HG03342 (cell line): ENCODE measurements at regions not wholly inside any gene's neighbourhood (a gene's known extent, or its start where the extent isn't known, plus 50 kb on each side); places are given as distances from the start of the nearest gene placed in this dataset.

Experiments used
- ATAC-seq: cut with Tn5 transposase; IDR thresholded peaks from one replicate; pipeline ENCODE4 v1.9.1; 2021; ENCODE audit warnings: mild to moderate bottlenecking, moderate library complexity; ENCODE audit not compliant: unreplicated experiment

- ATAC-seq, result no peak
Observed at GRCh38 chr5:88377240-88377639, 108.6 kb upstream of the TMEM161B start.

DNA sequence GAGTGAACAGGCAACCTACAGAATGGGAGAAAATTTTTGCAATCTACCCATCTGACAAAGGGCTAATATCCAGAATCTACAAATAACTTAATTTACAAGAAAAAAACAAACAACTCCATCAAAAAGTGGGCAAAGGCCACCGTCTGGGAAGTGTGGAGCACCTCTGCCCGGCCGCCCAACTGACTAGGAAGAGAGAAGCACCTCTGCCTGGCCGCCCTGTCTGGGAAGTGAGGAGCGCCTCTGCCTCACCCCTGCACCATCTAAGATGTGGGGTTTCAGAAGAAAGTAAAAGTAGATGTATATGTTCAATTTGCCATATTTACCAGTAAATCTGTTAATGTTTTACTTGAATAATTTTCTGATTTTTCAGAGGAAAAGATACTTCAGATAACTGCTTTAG is 108.1 kb upstream of the TMEM161B start:
- no peak for ATAC-seq

GRCh38 chr5:88374391-88374790 is 105.7 kb upstream of the TMEM161B start:
- no peak for ATAC-seq

- ATAC-seq, result no peak
Observed at GRCh38 chr5:88370824-88371223, 102.2 kb upstream of the TMEM161B start.

- ATAC-seq, result no peak
Observed at GRCh38 chr5:88368201-88368600, 99.6 kb upstream of the TMEM161B start.

- ATAC-seq, result no peak
Observed at GRCh38 chr5:88364991-88365390, 96.3 kb upstream of the TMEM161B start.

DNA sequence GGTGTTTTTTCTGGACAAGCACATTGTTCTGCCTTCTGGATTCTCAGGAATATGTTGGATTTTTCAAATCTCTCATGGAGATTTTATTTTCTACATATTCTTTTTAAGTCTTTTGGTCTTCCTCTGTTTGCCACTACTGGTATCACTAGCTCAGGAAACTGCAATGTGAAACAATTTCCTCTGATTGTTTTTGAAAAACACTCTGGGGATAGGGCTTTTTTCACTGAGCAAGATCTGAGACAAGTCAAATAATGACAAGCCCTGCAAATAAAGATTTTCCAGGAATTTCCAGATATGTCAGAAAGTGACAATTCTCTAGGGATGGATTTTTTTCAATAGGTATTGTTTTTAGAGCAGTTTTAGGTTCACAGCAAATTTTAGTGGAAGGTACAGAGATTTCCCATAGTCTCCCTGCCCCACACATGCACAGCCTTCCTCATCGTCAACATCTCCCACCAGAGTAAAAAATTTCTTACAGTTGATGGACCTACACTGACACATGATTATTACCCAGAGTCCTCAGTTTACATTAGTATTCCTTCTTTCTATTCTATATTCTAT is 86.9 kb upstream of the TMEM161B start:
- ATAC-seq, result no peak

GRCh38 chr5:88325868-88326267 is 57.2 kb upstream of the TMEM161B start:
- ATAC-seq, result no peak

DNA sequence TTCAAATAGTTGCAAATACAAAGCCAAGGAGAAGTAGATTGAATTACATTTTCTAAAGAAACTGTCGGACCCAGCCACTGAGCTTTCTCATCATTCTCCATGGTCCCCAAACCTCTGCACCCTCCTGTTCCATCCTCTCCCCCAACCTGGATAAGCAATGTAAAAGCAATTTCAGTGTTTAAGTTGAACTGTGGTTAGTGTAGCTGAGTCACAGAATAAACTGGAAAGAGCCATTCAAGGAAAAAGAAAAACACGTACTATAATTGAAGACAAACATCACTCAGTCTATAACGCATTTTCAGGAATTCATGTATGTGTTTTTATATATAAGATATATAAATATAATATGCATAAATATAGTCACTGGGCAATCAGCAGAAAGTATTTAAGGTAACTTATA is 54.1 kb upstream of the TMEM161B start:
- ATAC-seq, result no peak
